DMS114 treated with DMSO at 0.1 percent for 48 hours (cell line): ENCODE measurements at regions not wholly inside any gene's neighbourhood (a gene's known extent, or its start where the extent isn't known, plus 50 kb on each side); places are given as distances from the start of the nearest gene placed in this dataset.

Experiments used
- DNase-seq: peaks from one replicate; lab custom pipeline; 2025; ENCODE audit not compliant: unreplicated experiment; lab: John Stamatoyannopoulos, UW

DNA sequence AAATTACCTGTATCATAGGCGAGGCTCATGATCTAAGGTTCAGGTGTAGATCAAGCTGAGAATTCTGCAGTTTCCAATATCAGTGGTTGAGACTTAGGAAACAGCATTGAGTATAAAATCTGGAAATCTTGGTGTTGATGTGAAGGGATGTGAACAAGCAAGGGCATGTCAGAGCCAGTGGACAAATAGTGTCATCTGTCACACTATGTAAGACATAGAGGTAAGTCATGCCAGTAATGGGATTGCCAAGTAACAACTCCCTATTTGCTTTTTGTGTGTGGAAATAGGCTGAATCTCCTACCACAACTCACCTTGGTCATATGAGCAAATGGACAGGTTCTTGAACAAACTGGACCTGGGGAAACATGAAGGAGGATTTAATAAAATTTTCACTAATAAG is 334.5 kb upstream of the EMCN start:
- DNase-seq, result no peak

DNA sequence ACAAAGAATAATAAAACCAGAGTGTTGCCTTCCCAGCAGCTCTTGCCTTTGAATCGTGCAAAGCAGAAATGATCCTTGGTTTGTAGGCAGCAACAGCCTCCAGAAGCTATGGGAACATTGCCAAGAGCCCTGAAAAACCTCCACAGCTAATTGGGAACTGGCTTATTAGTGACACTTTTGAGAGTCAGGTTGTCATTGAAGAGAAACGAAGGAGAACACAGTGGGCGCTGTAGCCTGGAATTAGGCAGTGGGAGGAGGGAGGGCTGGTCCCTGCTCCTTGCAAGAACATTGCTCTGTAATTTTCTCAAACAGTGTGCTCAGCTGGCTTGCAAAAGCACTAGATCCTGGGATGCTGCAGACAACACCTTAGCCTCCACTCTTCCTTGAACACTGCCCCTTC is 331.5 kb upstream of the EMCN start:
- DNase-seq, result no peak

DNA sequence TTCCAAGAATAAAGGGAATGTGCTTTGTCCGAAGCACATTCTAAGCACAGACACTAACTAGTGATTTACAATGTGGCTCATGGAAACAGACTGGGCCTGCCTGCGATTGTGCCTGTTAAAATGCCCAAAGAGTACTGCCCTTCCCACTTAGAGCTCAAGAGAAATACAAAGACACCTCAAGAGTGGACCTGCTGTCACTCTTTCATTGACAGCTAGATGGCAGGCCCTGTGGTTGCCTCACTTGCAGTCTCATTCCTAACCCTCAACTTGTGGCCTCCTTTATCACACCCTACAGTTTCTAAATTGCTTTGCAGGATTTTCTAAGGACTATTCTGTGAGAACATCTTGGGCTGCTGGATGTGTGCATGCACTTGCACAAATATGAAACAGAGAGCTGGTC is 331.0 kb upstream of the EMCN start:
- no peak for DNase-seq

DNA sequence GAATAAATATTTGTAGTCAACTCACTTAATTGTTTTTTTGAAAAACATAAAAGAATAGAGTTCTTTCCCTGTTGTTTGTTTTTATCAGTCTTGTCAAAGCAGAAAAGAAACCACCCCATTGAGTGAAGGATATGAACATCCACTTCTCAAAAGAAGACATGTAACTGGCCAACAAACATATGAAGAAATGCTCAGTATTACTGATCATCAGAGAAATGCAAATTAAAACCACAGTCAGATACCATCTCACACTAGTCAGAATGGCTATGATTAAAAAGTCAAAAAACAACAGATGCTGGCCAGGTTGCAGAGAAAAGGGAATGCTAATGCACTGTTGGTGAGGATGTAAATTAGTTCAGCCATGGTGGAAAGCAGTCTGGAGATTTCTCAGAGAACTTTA is 326.1 kb upstream of the EMCN start:
- no peak for DNase-seq

DNA sequence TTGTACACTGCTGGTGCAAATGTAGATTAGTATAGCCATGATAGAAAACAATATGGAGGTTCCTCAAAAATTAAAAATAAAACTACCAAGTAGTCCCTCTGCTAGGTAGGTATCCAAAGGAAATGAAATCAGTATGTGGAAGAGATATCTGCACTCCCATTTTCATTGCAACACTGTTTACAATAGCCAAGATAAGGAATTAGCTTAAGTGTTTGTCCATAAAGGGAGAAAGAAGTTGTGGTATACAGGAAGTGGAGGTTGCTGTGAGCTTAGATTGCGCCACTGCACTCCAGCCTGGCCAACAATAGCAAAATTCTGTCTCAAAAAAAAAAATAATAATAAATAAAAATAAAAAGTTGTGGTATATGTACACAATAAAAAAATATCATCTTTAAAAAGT is 325.0 kb upstream of the EMCN start:
- no peak for DNase-seq

DNA sequence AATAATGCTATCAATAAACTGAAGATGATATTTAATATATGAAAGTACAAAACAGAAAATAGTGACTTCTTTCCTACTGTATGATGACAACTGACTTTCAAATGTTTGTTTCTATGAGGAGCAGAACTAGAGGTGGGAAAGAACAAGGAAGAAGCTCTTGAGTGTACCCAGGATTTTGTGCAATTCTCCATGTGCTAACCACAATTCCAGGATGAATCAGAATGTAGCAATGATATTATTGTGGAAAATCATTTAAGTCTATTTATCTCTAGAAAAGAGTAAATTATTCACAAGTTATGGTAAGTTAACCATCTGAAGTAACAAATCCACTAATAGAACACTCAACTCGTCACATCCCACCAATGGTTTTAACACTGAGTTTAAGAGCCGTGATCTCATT is 324.1 kb upstream of the EMCN start:
- DNase-seq, result no peak

DNA sequence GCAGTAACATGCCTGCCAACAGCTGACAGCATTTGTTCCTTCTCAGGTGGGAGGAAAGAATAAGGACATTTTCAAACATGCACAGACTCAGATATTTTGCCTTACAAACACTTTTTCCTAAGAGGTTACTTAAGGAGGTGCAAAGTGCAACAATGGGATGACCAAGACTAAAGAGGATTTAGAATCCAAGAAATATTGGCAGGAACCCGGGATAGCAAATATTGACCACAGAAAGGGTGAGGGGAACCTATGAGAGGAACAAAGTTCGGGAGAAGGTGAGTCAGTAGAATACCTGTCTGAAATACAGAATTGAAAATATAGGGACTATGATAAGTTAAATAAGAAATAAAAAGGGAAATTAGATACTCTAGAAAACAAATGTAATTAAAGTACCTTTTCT is 321.9 kb upstream of the EMCN start:
- no peak for DNase-seq

DNA sequence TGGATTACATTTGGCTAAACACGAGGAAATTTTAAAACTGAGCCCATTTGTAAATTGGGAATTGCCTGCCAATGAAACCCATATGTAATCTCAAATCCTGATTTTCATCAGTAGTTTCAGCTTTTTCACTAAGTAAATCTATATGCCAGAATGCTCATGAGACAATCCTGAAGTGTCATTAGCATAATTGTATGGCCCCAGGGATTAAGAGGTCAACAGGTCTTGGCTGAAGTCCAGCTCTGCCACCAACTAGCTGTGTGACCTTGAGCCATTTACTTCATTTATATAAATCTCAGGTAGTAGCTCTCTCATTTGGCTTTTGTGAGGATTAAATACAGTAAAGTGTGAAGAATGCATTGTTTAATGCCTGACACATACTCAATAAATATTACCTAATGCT is 320.5 kb upstream of the EMCN start:
- no peak for DNase-seq

DNA sequence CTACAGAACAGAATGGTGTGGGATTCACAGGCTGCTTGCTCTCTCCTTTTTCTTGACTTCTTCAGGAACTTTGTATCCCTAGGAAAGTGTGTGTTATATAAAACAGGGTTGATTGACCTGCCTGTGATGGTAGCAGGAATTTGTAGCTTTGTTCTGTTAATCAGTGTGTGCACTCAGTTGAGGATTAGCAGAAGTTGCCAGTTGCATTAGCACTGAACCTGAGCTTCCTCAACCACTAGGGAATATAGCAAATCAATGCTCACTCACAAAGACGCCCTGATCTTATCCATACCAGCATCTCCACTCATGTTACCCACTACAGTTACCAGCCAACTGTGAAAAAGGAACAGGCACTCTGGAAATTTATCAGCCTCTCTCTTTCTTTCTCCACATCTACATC is 319.1 kb upstream of the EMCN start:
- no peak for DNase-seq

DNA sequence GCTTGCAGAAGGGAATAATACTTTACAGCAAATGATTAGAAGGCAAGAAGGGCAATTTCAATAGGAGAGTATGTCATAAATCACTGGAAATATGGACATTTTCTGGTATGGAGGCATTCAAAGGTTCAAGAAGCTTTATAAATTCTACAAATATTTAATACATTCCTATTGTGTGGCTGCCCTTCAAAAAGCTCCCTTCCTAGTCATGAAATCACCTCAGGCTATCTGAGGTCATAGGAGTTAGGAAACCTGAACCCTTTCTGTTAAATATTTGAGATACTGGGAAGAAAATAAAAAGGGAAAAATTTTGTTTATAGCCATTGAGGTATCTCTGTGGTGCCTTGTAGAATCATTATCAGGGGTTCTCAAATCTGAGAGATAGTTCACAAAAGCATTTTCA is 316.8 kb upstream of the EMCN start:
- DNase-seq, result no peak

DNA sequence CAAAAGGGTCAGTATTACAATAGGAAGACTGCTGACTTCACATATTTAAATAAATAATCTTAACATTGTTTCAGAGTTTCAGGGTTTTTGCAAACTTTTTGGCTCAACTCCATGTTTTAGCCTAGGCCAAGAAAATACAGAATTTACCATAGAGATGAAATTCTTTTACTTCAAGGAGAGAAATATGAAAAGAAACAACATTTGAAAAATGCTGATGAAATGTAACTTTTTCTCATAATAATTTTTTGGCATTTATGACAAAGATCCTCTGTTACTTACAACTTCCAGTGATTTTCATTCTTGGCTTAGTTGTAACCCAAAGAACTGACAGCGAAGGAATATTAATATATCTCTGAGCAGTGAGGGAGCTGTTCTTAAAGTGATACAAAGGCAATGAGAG is 316.1 kb upstream of the EMCN start:
- DNase-seq, result no peak

DNA sequence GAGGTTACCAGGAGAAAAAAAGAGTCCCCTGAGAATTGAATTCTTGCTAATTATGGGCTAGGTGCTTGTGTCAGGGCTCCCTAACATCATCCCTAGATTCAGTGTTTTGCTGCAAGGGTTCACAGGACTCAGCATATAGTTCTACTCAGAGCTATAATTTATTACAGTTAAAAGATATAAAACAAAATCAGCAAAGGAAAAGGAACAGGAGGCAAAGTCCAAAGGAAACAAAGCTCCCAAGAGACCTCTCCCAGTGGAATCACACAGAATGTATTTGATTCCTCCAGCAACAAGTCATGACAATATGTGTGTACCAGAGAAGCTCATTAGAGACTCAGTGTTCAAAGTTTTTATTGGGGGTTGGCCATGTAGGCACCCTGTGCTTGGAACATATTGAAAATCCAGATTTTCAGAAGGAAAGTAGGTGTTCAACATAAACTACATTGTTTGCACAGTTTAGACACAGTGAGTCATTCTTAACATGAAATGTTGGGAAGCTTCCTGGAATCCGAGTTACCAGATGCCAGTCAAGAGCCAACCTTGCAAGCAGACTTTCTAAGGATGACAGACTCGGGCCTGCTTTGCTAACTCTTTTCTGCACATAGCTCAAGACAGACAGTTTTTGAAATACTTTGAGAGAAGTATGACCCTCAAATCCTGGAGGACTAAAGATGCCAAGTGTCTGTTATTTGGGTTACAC is 311.3 kb upstream of the EMCN start:
- DNase-seq, result no peak

DNA sequence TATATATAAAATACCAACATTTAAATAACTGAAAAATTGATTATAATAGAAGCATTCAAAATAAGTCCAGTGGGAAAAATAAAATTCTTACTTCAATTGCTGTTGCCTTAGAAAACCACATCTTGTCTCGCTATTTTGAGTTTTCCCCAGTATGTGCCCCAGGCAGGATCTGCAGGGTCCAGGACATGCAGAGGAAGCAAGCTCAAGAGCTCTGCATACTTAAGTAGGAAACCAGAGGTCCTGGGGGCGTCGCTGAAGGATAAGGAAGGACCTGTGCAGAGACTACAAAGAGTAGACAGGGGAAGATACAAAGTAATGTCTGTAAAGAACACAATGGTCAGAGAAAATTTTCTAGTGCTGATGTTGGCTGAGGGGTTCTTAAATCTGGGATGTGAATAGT is 310.5 kb upstream of the EMCN start:
- no peak for DNase-seq

DNA sequence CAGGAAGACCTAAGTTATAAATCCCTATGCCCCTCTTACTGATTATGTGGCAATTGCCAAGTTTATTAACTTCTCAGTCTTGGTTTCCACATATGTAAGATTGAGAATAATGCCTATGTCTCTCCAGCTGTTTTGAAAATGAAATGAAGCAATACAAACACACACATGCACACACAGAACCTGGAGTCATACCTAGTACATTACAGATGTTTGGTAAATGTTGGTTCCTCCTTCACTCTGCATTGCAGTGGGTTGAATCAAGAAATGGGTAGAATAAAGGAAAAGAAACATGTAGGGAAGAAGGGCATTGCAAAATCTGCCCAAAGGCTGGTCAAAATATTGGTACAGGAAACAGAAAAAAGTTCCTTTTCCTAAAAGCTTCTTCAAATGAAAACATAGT is 309.9 kb upstream of the EMCN start:
- no peak for DNase-seq

DNA sequence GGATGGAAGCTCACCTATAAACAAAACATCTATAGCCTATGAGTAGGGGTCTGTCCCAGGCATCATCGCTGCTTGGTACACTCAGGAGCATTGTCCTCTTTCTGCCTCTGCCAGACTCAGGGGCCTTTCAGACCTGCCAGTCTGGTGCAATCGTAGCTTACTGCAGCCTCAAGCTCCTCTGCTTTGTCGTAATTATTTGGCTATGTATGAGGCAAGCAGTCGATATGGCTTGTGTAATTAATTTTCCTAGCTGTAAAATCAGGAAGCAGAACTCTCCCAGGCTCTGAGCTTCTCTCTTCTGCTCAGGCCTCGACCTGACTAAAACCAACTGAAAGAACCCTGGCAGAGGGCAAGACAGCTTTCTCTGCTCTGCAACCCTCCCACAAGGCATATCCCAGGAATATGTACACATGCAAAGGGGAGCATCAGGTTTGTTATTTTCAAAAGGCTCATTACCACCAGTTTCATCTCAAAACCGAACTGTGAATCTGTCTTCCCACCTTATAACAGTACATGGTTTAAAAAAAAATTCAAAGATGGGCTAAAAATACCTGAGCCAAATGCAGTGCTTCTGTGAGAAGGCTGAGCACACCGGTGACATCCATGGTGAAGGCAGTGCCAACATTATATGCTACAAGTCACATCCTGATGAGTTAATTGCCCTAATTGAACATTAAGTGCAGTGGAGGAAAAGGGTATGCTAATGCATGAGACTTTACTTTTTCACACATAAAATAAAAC is 309.2 kb upstream of the EMCN start:
- no peak for DNase-seq

DNA sequence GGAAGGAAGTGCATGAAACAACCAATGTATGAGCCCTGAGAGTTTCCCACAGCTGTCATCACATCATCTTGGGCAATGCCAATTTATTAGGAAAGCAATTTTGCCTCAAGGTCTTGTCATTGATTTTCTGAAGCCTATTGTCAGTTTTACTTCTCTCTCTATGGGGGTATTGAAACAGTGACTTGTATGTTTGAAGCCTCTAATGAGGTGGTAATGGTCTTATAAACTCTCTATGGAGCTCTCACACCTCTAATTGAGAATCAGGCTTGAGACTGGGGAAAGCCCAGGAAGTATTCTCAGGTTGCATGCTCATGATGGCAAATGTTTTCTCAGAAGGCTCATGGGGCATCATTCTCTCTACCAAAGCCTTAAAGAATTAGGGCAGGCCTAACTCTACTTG is 308.2 kb upstream of the EMCN start:
- no peak for DNase-seq

DNA sequence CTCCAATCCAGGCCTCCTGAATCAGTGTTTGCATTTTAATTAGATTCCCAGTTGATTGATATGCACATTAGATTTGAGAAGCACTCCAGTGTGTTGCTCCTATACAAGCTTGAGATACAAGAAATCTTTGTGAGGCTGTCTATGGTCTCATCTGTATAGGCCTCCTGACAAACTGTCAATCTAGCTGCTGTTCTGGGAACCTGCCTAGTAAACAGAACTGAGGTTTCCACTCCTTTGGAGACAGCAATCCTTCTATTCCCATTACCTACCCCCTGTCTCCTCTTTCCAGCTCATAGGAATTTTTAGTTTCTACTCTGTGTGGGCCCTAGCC is 306.1 kb upstream of the EMCN start:
- DNase-seq, result no peak

DNA sequence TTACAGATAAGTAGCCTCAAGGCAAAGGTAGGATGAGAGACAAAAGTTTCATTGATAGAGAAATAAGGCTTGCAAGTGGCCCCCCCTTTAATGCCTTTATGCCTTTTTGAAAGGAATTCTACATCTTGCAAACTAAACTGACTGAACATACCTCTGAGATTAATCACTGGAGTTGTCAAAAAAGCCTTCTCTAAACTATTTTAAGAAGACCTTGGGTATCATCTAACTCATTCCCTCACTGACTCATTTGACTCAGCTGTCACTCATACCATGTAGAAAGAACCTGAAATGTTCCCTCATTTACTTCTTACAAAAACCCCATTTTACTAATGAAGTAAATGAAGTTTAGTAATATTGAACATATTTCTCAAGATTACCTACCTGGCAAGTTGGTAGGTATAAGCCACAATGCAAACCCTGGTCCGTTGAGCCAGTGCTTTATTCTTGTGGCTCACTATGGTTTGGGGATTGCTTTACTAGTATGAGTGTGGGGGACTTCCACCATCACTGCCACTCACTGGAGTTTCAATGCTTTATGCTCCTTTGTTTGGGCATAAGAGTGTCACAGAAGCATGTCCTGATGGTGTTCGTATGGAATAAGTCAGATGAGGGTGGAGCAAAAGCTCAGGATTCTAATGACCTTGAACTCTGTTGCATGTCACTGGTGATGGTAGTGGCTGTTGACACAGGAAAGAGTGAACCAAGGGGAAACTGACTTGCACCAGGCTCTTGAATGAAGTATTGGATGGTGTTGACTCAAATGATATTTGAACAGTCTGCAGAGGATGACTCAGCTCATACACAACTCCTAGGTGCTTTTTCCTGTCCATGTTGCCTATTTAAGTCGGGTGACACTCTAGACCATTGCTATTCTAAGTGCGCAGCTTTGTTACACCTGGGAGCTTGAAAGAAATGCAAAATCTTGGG is 305.5 kb upstream of the EMCN start:
- no peak for DNase-seq

DNA sequence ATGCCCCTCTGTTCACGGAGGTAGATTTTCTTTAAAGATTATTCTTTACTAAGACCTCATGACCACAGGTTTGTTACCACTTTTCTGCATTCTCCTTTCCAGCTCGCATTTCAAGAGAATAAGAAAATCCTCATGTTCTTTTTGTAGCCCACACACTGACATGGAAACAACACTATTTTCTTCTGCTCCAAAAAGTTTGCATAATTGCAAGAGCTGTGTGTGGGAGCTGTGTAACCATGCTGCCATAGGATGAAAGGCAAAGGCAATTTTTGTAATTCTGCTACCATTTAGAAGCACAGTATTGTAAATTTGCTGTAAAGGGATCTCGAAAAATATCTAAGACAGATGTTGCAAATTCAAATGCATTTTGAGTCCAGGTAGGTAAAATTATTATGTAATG is 302.4 kb upstream of the EMCN start:
- no peak for DNase-seq

DNA sequence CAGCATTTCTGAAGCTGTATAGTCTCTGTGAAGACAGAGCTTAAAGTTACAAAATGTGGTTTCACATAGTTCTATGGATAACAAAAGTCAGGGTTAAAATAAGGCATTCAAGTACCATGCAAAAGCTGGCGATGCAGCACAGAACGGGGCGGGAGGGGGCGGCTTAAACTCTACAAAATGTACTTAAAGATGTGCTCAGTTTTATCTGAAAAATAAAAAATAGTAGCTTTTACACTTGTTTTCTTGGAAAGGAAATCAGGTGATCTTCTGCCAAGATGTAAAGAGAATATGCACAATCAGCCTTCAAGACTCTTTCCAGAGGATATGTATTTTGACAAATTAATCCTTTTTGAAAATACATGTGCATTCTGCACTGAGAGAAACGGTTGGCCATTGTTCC is 301.7 kb upstream of the EMCN start:
- DNase-seq, result no peak

DNA sequence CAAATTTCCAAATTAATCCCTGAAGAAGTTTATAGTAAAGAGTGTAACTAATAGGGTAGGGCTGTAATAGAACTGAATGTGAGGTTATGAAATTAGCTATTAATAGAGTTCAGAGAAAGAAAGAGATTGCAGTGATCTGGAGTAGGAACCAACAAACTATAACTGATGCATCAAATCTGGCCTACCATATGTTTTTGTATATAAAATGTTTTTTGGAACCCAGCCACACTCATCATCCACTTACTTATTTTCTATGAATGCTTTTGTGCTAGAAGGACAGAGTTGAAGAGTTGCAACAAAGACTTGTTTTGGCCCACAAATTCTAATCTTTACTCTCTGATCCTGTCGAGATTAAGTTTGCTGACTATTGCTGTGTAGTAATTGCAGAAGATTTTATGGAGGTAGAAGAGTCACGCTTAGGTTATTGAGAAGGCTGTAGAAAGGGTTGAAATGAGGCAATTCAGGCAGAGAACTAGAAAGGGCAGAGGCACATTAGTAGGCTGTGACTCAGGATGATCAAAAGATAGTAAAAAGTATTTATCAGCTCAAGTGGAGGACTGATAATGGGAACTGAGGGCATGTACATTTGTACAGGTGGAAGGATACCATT is 298.7 kb upstream of the EMCN start:
- DNase-seq, result no peak

DNA sequence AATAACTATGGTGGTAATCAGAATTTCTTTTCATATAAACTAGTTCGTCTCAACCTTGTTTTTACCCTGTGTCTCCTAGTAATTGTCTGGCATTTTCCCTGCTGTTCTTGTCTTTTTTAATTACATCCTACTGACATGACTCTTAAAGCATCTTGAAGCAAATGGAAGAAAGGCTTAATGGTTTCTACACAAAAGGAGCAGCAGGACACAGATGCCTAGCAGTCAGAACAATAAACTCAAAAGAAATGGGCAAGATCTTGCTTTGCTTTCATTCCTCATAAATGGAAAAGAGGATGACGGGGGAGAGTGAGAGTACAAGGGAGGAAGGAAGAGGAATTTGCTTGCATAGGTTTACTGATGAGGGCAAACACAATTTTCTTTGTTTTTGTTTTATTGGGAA is 293.2 kb upstream of the EMCN start:
- DNase-seq, result no peak
